ENCODE measurements at regions not wholly inside any gene's neighbourhood (a gene's known extent, or its start where the extent isn't known, plus 50 kb on each side); places are given as distances from the start of the nearest gene placed in this dataset.

DNA sequence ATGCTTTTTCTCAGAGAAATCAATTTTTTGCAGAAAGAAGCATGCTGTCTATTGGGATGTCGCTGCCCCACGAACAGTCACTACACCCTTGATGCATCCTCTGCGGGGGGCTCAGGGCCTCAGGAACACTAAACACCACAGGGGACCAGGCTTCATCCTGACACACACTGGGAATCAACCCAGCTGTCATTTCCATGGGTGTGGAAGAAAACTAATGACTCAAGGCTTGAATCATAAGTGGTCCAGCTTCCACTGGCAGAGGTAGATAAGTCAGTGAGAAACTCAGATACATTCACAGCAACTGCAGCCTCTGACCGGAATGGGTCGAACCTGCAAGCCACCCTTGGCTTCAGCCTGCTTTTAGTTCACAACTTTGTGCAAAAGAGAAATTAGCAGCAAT lies 81.3 kb upstream of the SPTLC3 start:
- TF ChIP-seq, protein P1, sequence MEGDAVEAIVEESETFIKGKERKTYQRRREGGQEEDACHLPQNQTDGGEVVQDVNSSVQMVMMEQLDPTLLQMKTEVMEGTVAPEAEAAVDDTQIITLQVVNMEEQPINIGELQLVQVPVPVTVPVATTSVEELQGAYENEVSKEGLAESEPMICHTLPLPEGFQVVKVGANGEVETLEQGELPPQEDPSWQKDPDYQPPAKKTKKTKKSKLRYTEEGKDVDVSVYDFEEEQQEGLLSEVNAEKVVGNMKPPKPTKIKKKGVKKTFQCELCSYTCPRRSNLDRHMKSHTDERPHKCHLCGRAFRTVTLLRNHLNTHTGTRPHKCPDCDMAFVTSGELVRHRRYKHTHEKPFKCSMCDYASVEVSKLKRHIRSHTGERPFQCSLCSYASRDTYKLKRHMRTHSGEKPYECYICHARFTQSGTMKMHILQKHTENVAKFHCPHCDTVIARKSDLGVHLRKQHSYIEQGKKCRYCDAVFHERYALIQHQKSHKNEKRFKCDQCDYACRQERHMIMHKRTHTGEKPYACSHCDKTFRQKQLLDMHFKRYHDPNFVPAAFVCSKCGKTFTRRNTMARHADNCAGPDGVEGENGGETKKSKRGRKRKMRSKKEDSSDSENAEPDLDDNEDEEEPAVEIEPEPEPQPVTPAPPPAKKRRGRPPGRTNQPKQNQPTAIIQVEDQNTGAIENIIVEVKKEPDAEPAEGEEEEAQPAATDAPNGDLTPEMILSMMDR (IDR thresholded peaks at IDR 0.05; ENCODE audit: insufficient read depth, low read length, poor library complexity, severe bottlenecking) = no peak
- TF ChIP-seq EZH2phosphoT487 (conservative IDR thresholded peaks at IDR 0.05; ENCODE audit: low read length) = no peak
